ENCODE measurements at regions not wholly inside any gene's neighbourhood (a gene's known extent, or its start where the extent isn't known, plus 50 kb on each side); places are given as distances from the start of the nearest gene placed in this dataset.

DNA sequence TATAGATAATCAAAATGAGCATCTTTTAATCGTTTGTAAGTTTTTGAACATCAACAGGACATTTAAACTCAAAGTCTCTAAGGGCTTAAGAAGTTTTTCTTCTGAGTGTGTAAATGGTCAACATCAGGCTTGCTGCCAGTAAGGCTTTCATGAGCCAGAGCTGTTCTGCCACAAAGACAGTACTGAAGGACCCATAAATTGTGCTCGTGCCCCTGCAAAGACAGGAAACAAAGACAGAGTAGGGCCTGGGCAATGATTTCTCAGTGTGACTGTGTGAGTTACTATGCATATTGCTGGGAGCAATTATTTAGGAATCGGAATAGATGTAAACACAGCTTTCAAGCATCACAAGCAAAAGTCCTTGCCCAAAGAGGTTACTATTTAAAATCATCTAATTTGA is 300.0 kb downstream of the IDS start:
- DNase-seq (ENCODE audit: low read depth in 2 of 2), result no peak
- no peak for TF ChIP-seq CTCF (IDR thresholded peaks at IDR 0.05; ENCODE audit: low read depth, low read length)
- no peak overlapping the region for H3K4me3 ChIP-seq (replicated peaks in 1 of 2; ENCODE audit: low read depth in 2 of 2, low read length in 2 of 2)

DNA sequence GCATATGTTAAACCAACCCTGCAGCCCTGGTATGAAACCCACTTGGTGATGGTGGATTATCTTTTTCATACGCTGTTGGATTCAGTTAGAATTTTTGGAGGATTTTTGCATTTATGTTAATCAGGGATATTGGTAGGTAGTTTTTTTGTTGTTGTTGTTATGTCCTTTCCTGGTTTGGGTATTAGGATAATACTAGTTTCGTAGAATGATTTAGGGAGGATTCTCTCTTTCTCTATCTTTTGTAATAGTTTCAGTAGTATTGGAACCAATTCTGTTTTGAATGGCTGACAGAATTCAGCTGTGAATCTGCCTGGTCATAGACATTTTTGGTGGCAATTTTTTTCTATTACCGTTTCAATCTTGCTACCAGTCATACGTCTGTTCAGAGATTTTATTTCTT is 305.4 kb downstream of the IDS start:
- H3K4me3 ChIP-seq (replicated peaks in 1 of 2; ENCODE audit: low read depth in 2 of 2, low read length in 2 of 2), result no peak overlapping the region
- no peak for DNase-seq (ENCODE audit: low read depth in 2 of 2)
- no peak for TF ChIP-seq CTCF (IDR thresholded peaks at IDR 0.05; ENCODE audit: low read depth, low read length)

GRCh38 chrX:149198980-149199732 is 305.9 kb downstream of the IDS start:
- no peak overlapping the region for H3K4me3 ChIP-seq (replicated peaks in 1 of 2; ENCODE audit: low read depth in 2 of 2, low read length in 2 of 2)
- TF ChIP-seq CTCF (IDR thresholded peaks at IDR 0.05; ENCODE audit: low read depth, low read length), result no peak
- no peak for DNase-seq (ENCODE audit: low read depth in 2 of 2)

DNA sequence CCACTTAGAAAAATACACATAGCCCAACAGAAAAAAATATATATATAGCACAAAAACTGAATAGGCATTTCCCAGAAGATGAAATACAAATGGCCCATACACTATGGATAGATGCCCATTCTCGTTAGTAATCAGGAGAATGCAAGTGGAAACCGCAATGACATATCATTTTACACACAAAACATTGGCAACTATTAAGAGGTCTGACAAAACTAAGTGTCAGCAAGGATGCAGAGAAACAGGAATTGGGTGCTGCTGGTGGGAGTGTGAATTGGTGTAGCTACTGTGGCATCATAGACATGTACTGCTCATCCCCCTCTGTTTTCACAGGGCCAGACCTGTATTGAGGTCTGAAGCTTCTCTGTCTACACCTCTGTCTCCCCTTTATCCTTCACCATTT is 320.0 kb downstream of the IDS start:
- H3K4me3 ChIP-seq (replicated peaks in 1 of 2; ENCODE audit: low read depth in 2 of 2, low read length in 2 of 2), result no peak overlapping the region
- DNase-seq (ENCODE audit: low read depth in 2 of 2), result peak; percentile 38 to 42
- TF ChIP-seq CTCF (IDR thresholded peaks at IDR 0.05; ENCODE audit: low read depth, low read length), result no peak

- H3K4me3 ChIP-seq (replicated peaks in 1 of 2; ENCODE audit: low read depth in 2 of 2, low read length in 2 of 2), result no peak overlapping the region
- DNase-seq (ENCODE audit: low read depth in 2 of 2), result peak in 1 of 2 donors; percentile 9
- TF ChIP-seq CTCF (IDR thresholded peaks at IDR 0.05; ENCODE audit: low read depth, low read length), result no peak
Measured at GRCh38 chrX:149161435-149162088, 343.5 kb downstream of the IDS start.

- no peak overlapping the region for H3K4me3 ChIP-seq (replicated peaks in 1 of 2; ENCODE audit: low read depth in 2 of 2, low read length in 2 of 2)
Measured at GRCh38 chrX:149157976-149158375, 347.1 kb downstream of the IDS start.

More at GRCh38 chrX:149157976-149158375, 347.1 kb downstream of the IDS start:
- no peak for TF ChIP-seq CTCF (IDR thresholded peaks at IDR 0.05; ENCODE audit: low read depth, low read length)
- no peak for DNase-seq (ENCODE audit: low read depth in 2 of 2)
